ENCODE measurements at regions not wholly inside any gene's neighbourhood (a gene's known extent, or its start where the extent isn't known, plus 50 kb on each side); places are given as distances from the start of the nearest gene placed in this dataset.

GRCh38 chr14:25908277-25909044 lies 689.4 kb downstream of the NOVA1 start:
- ChIA-PET POLR2A (no interaction called here), CTCF (interaction anchor here (1.3 kb wide), 1 partner anchor 10 kb away, joined by 4 read pairs; no protein-coding TSS in a partner anchor)
- no peak for TF ChIP-seq CTCF (IDR thresholded peaks at IDR 0.05; ENCODE audit: control extremely low read depth, extremely low read depth, low read depth, missing control alignments)
- DNase-seq (ENCODE audit: extremely low spot score): no peak

- no peak for TF ChIP-seq CTCF (IDR thresholded peaks at IDR 0.05; ENCODE audit: control extremely low read depth, extremely low read depth, low read depth, missing control alignments)
- POLR2A ChIA-PET: no interaction called here
- CTCF ChIA-PET: no interaction called here
- no peak for DNase-seq (ENCODE audit: extremely low spot score)
Observed at GRCh38 chr14:25904446-25904845, 693.4 kb downstream of the NOVA1 start.

GRCh38 chr14:25899197-25899596 lies 698.6 kb downstream of the NOVA1 start:
- CTCF ChIA-PET: interaction anchor here (1.7 to 1.9 kb wide), 2 partner anchors 9 to 22 kb away, joined by 4 read pairs; no protein-coding TSS in a partner anchor
- no peak for DNase-seq (ENCODE audit: extremely low spot score)
- no peak for TF ChIP-seq CTCF (IDR thresholded peaks at IDR 0.05; ENCODE audit: control extremely low read depth, extremely low read depth, low read depth, missing control alignments)
- POLR2A ChIA-PET: no interaction called here

GRCh38 chr14:25896777-25897176 lies 701.1 kb downstream of the NOVA1 start:
- DNase-seq (ENCODE audit: extremely low spot score): no peak
- POLR2A ChIA-PET: no interaction called here
- no peak for TF ChIP-seq CTCF (IDR thresholded peaks at IDR 0.05; ENCODE audit: control extremely low read depth, extremely low read depth, low read depth, missing control alignments)
- CTCF ChIA-PET: no interaction called here

- TF ChIP-seq CTCF (IDR thresholded peaks at IDR 0.05; ENCODE audit: control extremely low read depth, extremely low read depth, low read depth, missing control alignments): no peak
- DNase-seq (ENCODE audit: extremely low spot score): no peak
- CTCF ChIA-PET: no interaction called here
- POLR2A ChIA-PET: no interaction called here
Observed at GRCh38 chr14:25895740-25896139, 702.1 kb downstream of the NOVA1 start.

GRCh38 chr14:25887251-25887878 lies 710.5 kb downstream of the NOVA1 start:
- ChIA-PET POLR2A (no interaction called here), CTCF (interaction anchor here (0.8 kb wide), 1 partner anchor 12 kb away, joined by 3 read pairs; no protein-coding TSS in a partner anchor)
- TF ChIP-seq CTCF (IDR thresholded peaks at IDR 0.05; ENCODE audit: control extremely low read depth, extremely low read depth, low read depth, missing control alignments): no peak
- DNase-seq (ENCODE audit: extremely low spot score): no peak
